ENCODE measurements at regions not wholly inside any gene's neighbourhood (a gene's known extent, or its start where the extent isn't known, plus 50 kb on each side); places are given as distances from the start of the nearest gene placed in this dataset.

- ChIA-PET CTCF (no interaction called here), POLR2A (no interaction called here)
- Histone ChIP-seq H3K9me3 (ENCODE audit: control extremely low read depth in 1 of 3, control insufficient read depth in 2 of 3, insufficient read depth in 1 of 3, low read length in 2 of 3) (peaks cover 0 to 26% (median 0%) of the 10 kb centered on the region in 3 donors), H3K4me1 (ENCODE audit: control insufficient read depth in 2 of 2, insufficient read depth in 2 of 2, low read length in 2 of 2) (no peaks in the 10 kb centered on the region), H3K9ac (ENCODE audit: low read length) (no peak overlapping the region), H3K4me2 (replicated peaks; ENCODE audit: low read depth, low read length, poor library complexity, severe bottlenecking) (no peak overlapping the region), H3K27me3 (replicated peaks in 1 of 4; ENCODE audit: control extremely low read depth in 1 of 4, control insufficient read depth in 3 of 4, insufficient read depth in 4 of 4, low read length in 3 of 4) (no peaks in the 10 kb centered on the region), H3K4me3 (ENCODE audit: control extremely low read depth in 1 of 5, extremely low read depth in 1 of 5, insufficient read depth in 1 of 5, low read depth in 2 of 5, low read length in 4 of 5) (no peak overlapping the region), H3K36me3 (replicated peaks in 1 of 2; ENCODE audit: control extremely low read depth in 1 of 2, control insufficient read depth in 1 of 2, extremely low read depth in 1 of 2, insufficient read depth in 2 of 2, low read length in 1 of 2) (no peaks in the 10 kb centered on the region), H3K79me2 (ENCODE audit: control insufficient read depth, insufficient read depth, low read length) (no peaks in the 10 kb centered on the region), H3K27ac (ENCODE audit: low read length in 2 of 2) (no peak overlapping the region), H4K20me1 (ENCODE audit: control insufficient read depth, insufficient read depth, low read length, poor library complexity, severe bottlenecking) (no peaks in the 10 kb centered on the region), H2AFZ (ENCODE audit: insufficient read depth, low read depth, low read length, poor library complexity, severe bottlenecking) (no peak overlapping the region)
- Mint-ChIP-seq H3K27me3 (no peaks in the 10 kb centered on the region), H3K4me1 (no peaks in the 10 kb centered on the region), H3K27ac (no peak overlapping the region), H3K9me3 (ENCODE audit: insufficient read depth) (no peaks in the 10 kb centered on the region), H3K4me3 (no peak overlapping the region)
- WGBS (ENCODE audit: insufficient coverage) = 56% methylated on average over 10 of the region's 12 CpGs
- DNase-seq (no peak), ATAC-seq (ENCODE audit: low read depth) (no peak)
- intact Hi-C loops (cut with micrococcal nuclease) = no loop called here
- TF ChIP-seq EZH2 (IDR thresholded peaks at IDR 0.05; ENCODE audit: borderline replicate concordance, insufficient read depth, low read depth, low read length, poor library complexity, severe bottlenecking) = no peak
- TF ChIP-seq CTCF (IDR thresholded peaks at IDR 0.05) = no peak
Measured at GRCh38 chr6:168725802-168726201, 284.8 kb downstream of the SMOC2 start.

GRCh38 chr6:168724669-168725570 lies 283.9 kb downstream of the SMOC2 start:
- POLR2A ChIA-PET = no interaction called here
- Histone ChIP-seq H3K9ac (ENCODE audit: low read length) (no peak overlapping the region), H3K4me3 (ENCODE audit: control extremely low read depth in 1 of 5, extremely low read depth in 1 of 5, insufficient read depth in 1 of 5, low read depth in 2 of 5, low read length in 4 of 5) (no peak overlapping the region), H4K20me1 (ENCODE audit: control insufficient read depth, insufficient read depth, low read length, poor library complexity, severe bottlenecking) (no peaks in the 10 kb centered on the region), H3K36me3 (replicated peaks in 1 of 2; ENCODE audit: control extremely low read depth in 1 of 2, control insufficient read depth in 1 of 2, extremely low read depth in 1 of 2, insufficient read depth in 2 of 2, low read length in 1 of 2) (no peaks in the 10 kb centered on the region), H3K4me2 (replicated peaks; ENCODE audit: low read depth, low read length, poor library complexity, severe bottlenecking) (no peak overlapping the region), H3K27me3 (replicated peaks in 1 of 4; ENCODE audit: control extremely low read depth in 1 of 4, control insufficient read depth in 3 of 4, insufficient read depth in 4 of 4, low read length in 3 of 4) (no peaks in the 10 kb centered on the region), H2AFZ (ENCODE audit: insufficient read depth, low read depth, low read length, poor library complexity, severe bottlenecking) (no peak overlapping the region), H3K27ac (ENCODE audit: low read length in 2 of 2) (no peak overlapping the region), H3K9me3 (ENCODE audit: control extremely low read depth in 1 of 3, control insufficient read depth in 2 of 3, insufficient read depth in 1 of 3, low read length in 2 of 3) (peaks cover 0 to 24% (median 0%) of the 10 kb centered on the region in 3 donors), H3K4me1 (ENCODE audit: control insufficient read depth in 2 of 2, insufficient read depth in 2 of 2, low read length in 2 of 2) (no peaks in the 10 kb centered on the region), H3K79me2 (ENCODE audit: control insufficient read depth, insufficient read depth, low read length) (no peaks in the 10 kb centered on the region)
- TF ChIP-seq EZH2 (IDR thresholded peaks at IDR 0.05; ENCODE audit: borderline replicate concordance, insufficient read depth, low read depth, low read length, poor library complexity, severe bottlenecking) = no peak
- TF ChIP-seq CTCF (IDR thresholded peaks at IDR 0.05) = no peak
- Mint-ChIP-seq H3K4me3 (no peak overlapping the region), H3K27me3 (no peaks in the 10 kb centered on the region), H3K4me1 (no peaks in the 10 kb centered on the region), H3K9me3 (ENCODE audit: insufficient read depth) (no peaks in the 10 kb centered on the region), H3K27ac (no peak overlapping the region)
- intact Hi-C loops (cut with micrococcal nuclease) = no loop called here
- no peak for ATAC-seq (ENCODE audit: low read depth)
- CTCF ChIA-PET = interaction anchor here (1.0 kb wide), 1 partner anchor 14 kb away, joined by 3 read pairs; no protein-coding TSS in a partner anchor
- WGBS (ENCODE audit: insufficient coverage) = 83% methylated on average over 6 of the region's 10 CpGs
- no peak for DNase-seq

Measured in B cell (primary cell).